Lower leg skin (tissue), 3 donors: ENCODE measurements at regions not wholly inside any gene's neighbourhood (a gene's known extent, or its start where the extent isn't known, plus 50 kb on each side); places are given as distances from the start of the nearest gene placed in this dataset.

Source experiments
- POLR2A ChIP-seq, 2 donors: fragments of 450-650 bp; IDR thresholded peaks; one replicate each; pipeline ENCODE4 v1.6.1; 2016 to 2017; ENCODE audit warnings: antibody characterized with exemption in 2 of 2, mild to moderate bottlenecking in 1 of 2, moderate library complexity in 1 of 2
- TF ChIP-seq, protein P1 (sequence below), 3 donors: fragments of 450-650 bp; IDR thresholded peaks; one replicate each; pipeline ENCODE4 v1.5.1; 2016; ENCODE audit warnings: antibody characterized with exemption in 3 of 3, mild to moderate bottlenecking in 3 of 3, moderate library complexity in 2 of 3

DNA sequence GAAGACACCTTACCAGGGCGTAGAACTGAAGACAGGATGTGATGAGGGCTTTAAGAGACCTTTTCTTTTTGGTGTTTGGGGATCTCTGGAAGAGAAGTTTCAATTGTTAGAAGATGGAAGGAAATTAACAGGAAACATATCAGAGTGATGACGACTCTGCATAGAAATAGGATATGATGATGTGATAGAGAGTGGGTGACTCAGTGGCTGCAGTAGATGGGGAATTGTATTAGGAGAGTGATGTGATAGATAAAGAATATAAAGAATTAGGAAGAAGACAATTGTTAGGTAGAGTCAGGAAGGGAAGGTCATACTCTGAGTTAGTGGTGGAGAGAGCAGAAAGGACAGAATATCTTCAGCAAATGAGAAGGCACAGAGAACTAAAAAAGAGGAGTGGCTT is 593.9 kb downstream of the NYAP2 start:
- no peak for TF ChIP-seq POLR2A (IDR thresholded peaks at IDR 0.05)
- TF ChIP-seq, protein P1, sequence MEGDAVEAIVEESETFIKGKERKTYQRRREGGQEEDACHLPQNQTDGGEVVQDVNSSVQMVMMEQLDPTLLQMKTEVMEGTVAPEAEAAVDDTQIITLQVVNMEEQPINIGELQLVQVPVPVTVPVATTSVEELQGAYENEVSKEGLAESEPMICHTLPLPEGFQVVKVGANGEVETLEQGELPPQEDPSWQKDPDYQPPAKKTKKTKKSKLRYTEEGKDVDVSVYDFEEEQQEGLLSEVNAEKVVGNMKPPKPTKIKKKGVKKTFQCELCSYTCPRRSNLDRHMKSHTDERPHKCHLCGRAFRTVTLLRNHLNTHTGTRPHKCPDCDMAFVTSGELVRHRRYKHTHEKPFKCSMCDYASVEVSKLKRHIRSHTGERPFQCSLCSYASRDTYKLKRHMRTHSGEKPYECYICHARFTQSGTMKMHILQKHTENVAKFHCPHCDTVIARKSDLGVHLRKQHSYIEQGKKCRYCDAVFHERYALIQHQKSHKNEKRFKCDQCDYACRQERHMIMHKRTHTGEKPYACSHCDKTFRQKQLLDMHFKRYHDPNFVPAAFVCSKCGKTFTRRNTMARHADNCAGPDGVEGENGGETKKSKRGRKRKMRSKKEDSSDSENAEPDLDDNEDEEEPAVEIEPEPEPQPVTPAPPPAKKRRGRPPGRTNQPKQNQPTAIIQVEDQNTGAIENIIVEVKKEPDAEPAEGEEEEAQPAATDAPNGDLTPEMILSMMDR (IDR thresholded peaks at IDR 0.05), result no peak
